Psoas muscle (tissue), 7 donors: ENCODE measurements at regions not wholly inside any gene's neighbourhood (a gene's known extent, or its start where the extent isn't known, plus 50 kb on each side); places are given as distances from the start of the nearest gene placed in this dataset.

ENCODE experiments used
- ATAC-seq, 4 donors: fragments of 200-7000 bp; cut with Tn5 transposase; one replicate each; pipeline ENCODE4 v1.9.1; 2020; ENCODE audit warnings: moderate library complexity in 3 of 4, mild to moderate bottlenecking in 2 of 4
- DNase-seq, 2 donors: peaks; one replicate each; pipeline ENCODE4 v3.0.0-alpha.2; 2020
- H3K27ac ChIP-seq: fragments of 200-600 bp; one replicate; pipeline ENCODE4 v1.8.0; 2022
- H3K27me3 ChIP-seq, 3 donors: fragments of 200-600 bp in 1 of 3; one replicate each; pipeline versions ENCODE4 v1.6.1 to v1.8.0; 2013 to 2022; ENCODE audit warnings: low read length in 2 of 3, mild to moderate bottlenecking in 2 of 3, moderate library complexity in 1 of 3; ENCODE audit not compliant: insufficient read depth in 3 of 3
- H3K36me3 ChIP-seq, 2 donors: fragments of 200-600 bp in 1 of 2; one replicate each; pipeline versions ENCODE4 v1.6.1 to v1.8.0; 2013 to 2022; ENCODE audit warnings: low read depth in 1 of 2, mild to moderate bottlenecking in 1 of 2, moderate library complexity in 1 of 2; ENCODE audit not compliant: insufficient read depth in 1 of 2
- H3K4me1 ChIP-seq: fragments of 200-600 bp; one replicate; pipeline ENCODE4 v1.8.0; 2022
- H3K4me3 ChIP-seq: fragments of 200-600 bp; one replicate; pipeline ENCODE4 v1.8.0; 2022; ENCODE audit warnings: mild to moderate bottlenecking
- H3K9me3 ChIP-seq: fragments of 200-600 bp; one replicate; pipeline ENCODE4 v1.8.0; 2022
- CTCF ChIP-seq: fragments of 200-600 bp; IDR thresholded peaks from one replicate; pipeline ENCODE4 v1.8.0; 2022; ENCODE audit warnings: antibody characterized with exemption
- WGBS, 3 donors: extraction: QIAGEN DNeasy Blood & Tissue Kit; methylation state at CpG; one replicate each; pipeline versions ENCODE4 v1.1.6 to v1.1.7; 2013; 5-methylcytosine and 5-hydroxymethylcytosine counted together
- intact Hi-C, 2 donors: fragments of 100-400 bp; cut with DNase I; formaldehyde crosslinking; loops; one replicate each; pipeline versions ENCODE4 v1.11.0 to v1.14.2; 2022
- donor health status: healthy with polysubstance abuse.
- donor health status: DM: no; HTN: no; CAD: no; lungs with moderate emphysema.
- donor health status: Bipolar disorder and iron deficiency.
- donor health status: healthy.
- donor health status: DM: yes; HTN: yes; CAD: no.
- donor health status: DM: no; HTN: no; CAD: no.
- donor health status: DM: yes; HTN: yes; CAD: no.

- intact Hi-C loops: no loop called here
- no peaks in the 10 kb centered on the region for H3K4me1 ChIP-seq
- 85 to 87% (median 86%) methylated on average over 6 of the region's 6 CpGs for WGBS, 3 donors
These were observed 294.1 kb upstream of the RUNX1 start for GRCh38 chr21:35343046-35343819.

GRCh38 chr21:35342440-35342839 is 293.3 kb upstream of the RUNX1 start:
- intact Hi-C loops: no loop called here
- ATAC-seq (no peak), DNase-seq (no peak)
- no peak for TF ChIP-seq CTCF
- 83 to 89% (median 89%) methylated on average over 4 of the region's 4 CpGs for WGBS, 3 donors
- Histone ChIP-seq H3K4me3 (no peak overlapping the region), H3K9me3 (no peaks in the 10 kb centered on the region), H3K36me3 (no peaks in the 10 kb centered on the region), H3K27ac (no peak overlapping the region), H3K27me3 (no peaks in the 10 kb centered on the region), H3K4me1 (no peaks in the 10 kb centered on the region)

More at GRCh38 chr21:35343046-35343819, 294.1 kb upstream of the RUNX1 start:
- Histone ChIP-seq H3K9me3 (no peaks in the 10 kb centered on the region), H3K27me3 (no peaks in the 10 kb centered on the region), H3K4me3 (no peak overlapping the region), H3K36me3 (no peaks in the 10 kb centered on the region), H3K27ac (no peak overlapping the region)
- DNase-seq (no peak), ATAC-seq (no peak)
- no peak for TF ChIP-seq CTCF

- no peaks in the 10 kb centered on the region for H3K9me3 ChIP-seq
- no peaks in the 10 kb centered on the region for H3K4me1 ChIP-seq
- DNase-seq (no peak), ATAC-seq (peak in 3 of 4 donors; percentile 34 to 58 (median 48))
- WGBS, 3 donors: 63 to 69% (median 67%) methylated on average over 2 of the region's 2 CpGs
- intact Hi-C loops: no loop called here
- no peak overlapping the region for H3K27ac ChIP-seq
- no peak overlapping the region for H3K4me3 ChIP-seq
- no peak for TF ChIP-seq CTCF
- no peaks in the 10 kb centered on the region for H3K36me3 ChIP-seq
- no peaks in the 10 kb centered on the region for H3K27me3 ChIP-seq
These were observed 291.2 kb upstream of the RUNX1 start for GRCh38 chr21:35340273-35340672.

GRCh38 chr21:35338881-35339632 is 290.0 kb upstream of the RUNX1 start:
- no peak for TF ChIP-seq CTCF
- intact Hi-C loops: no loop called here
- H3K27me3 ChIP-seq: no peaks in the 10 kb centered on the region

More at GRCh38 chr21:35338881-35339632, 290.0 kb upstream of the RUNX1 start:
- WGBS, 3 donors: 86 to 95% (median 88%) methylated on average over 6 of the region's 6 CpGs
- ATAC-seq (no peak), DNase-seq (no peak)
- Histone ChIP-seq H3K36me3 (no peaks in the 10 kb centered on the region), H3K4me3 (no peak overlapping the region), H3K4me1 (no peaks in the 10 kb centered on the region), H3K9me3 (no peaks in the 10 kb centered on the region), H3K27ac (no peak overlapping the region)
